Cardiac fibroblast (primary cell): ENCODE measurements at regions not wholly inside any gene's neighbourhood (a gene's known extent, or its start where the extent isn't known, plus 50 kb on each side); places are given as distances from the start of the nearest gene placed in this dataset.
A peak's percentile ranks its signal among the peaks of the same experiment; 100 is the strongest.

Source experiments
- DNase-seq, 2 donors: peaks; one replicate each; pipeline versions ENCODE4 v3.0.0 to v3.0.0-alpha.2; 2010; ENCODE audit warnings: low read depth in 2 of 2
- H3K4me3 ChIP-seq, 2 donors: replicated peaks in 1 of 2; 1 replicate in 1 of 2; 2 replicates in 1 of 2; pipeline ENCODE4 v1.5.1; 2011; ENCODE audit warnings: low read depth in 2 of 2, low read length in 2 of 2, mild to moderate bottlenecking in 2 of 2, moderate library complexity in 1 of 2
- TF ChIP-seq, protein P1 (sequence below): IDR thresholded peaks from one replicate; pipeline ENCODE4 v1.5.1; 2011; ENCODE audit warnings: low read depth, mild to moderate bottlenecking, low read length, inconsistent platforms

DNA sequence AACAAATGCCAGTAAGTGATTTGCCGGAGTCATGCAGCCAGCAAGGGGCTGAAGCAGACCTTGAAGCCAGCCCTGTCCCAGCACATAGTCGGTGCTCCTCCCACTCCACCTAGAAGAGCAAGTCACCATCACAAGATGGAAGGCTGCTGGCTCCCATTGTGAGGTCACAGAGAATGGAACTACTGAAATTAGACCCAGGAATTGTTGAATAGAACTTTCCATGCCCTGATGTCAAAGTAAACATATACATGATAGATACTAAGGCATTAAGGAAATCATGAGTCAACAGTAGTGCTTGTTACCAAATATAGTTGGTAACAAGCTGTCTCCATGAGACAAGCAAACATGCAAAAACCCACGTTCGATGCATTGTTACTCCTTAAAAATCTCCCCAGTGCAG is 177.1 kb upstream of the MID1 start:
- DNase-seq: peak; percentile 26 to 53
- TF ChIP-seq, protein P1, sequence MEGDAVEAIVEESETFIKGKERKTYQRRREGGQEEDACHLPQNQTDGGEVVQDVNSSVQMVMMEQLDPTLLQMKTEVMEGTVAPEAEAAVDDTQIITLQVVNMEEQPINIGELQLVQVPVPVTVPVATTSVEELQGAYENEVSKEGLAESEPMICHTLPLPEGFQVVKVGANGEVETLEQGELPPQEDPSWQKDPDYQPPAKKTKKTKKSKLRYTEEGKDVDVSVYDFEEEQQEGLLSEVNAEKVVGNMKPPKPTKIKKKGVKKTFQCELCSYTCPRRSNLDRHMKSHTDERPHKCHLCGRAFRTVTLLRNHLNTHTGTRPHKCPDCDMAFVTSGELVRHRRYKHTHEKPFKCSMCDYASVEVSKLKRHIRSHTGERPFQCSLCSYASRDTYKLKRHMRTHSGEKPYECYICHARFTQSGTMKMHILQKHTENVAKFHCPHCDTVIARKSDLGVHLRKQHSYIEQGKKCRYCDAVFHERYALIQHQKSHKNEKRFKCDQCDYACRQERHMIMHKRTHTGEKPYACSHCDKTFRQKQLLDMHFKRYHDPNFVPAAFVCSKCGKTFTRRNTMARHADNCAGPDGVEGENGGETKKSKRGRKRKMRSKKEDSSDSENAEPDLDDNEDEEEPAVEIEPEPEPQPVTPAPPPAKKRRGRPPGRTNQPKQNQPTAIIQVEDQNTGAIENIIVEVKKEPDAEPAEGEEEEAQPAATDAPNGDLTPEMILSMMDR: no peak
- no peak overlapping the region for H3K4me3 ChIP-seq

DNA sequence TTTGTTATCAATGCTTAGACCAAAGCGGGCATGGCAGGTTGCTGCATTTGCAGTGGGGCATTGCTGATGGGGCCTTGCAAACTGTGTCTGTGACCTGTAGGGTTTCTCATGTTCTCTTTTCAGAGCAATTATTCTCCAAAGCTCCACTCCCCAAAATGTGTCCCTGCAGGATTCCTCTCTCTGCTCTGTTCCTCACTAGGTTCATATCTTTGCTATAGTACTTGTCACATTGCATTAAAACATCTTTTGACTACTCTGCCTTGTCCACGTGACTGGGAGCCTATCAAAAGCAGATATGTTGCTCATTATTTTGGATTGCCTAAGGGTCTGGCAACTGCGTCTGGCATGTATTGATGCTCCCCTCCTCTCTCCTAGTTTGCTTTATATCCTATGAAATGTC is 177.7 kb upstream of the MID1 start:
- DNase-seq: no peak
- H3K4me3 ChIP-seq: no peak overlapping the region
- TF ChIP-seq, protein P1: no peak

DNA sequence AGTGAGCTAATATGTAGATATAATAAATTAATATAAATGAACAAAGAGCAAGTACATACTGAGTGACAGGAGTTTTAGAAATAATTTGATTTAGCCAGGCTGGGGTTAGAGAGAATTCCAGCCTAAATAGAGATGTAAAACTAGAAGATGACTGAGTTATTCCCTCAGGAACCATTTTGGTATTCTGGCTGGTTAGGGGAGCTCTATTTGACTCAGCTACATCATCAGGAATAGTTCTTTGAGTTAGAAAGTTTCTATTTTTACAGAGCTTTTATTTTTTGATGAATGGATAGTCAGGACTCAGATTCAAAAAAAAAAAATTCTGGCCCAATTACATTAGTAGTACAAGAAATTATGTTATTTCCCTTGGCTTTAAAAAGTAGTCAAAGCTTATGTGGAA is 180.4 kb upstream of the MID1 start:
- no peak overlapping the region for H3K4me3 ChIP-seq
- no peak for DNase-seq
- TF ChIP-seq, protein P1: no peak

DNA sequence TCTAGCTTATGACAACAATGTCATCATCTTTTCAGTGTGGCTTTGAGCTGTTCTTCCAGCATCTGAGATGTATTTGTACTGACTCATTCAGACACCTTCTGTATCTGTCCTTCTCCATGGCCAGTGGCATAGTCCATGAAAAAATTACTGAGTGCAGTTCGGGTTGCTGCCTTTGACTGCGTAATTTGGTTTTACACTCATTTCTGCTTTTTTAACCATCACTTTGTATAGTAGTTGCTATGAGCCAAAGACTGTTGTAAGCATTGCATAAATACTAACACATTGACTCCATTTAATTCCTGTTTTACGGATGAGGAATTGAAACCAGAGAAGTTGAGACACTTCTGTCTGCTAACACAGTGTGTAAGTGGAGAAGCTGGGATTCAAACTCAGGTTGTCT is 190.7 kb upstream of the MID1 start:
- DNase-seq: peak in 1 of 2 donors; percentile 1
- H3K4me3 ChIP-seq: no peak overlapping the region
- TF ChIP-seq, protein P1: no peak

DNA sequence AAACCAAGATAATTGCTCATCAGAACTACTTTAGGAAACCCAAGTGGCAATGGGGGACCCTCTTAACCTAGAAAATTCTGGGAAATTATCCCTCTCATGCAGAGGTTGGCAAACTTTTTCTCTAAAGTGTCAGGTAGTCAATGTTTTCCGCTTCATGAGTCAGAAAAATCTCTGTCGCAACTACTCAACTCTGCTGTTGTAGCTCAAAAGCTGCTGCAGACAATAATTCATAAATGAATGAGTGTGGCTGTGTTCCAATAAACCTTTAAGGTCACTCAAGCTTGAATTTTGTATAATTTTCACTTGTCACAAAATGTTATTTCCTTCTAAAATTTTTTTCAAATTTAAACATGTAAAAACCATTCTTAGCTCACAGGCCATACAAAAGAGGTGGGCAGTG is 193.4 kb upstream of the MID1 start:
- no peak overlapping the region for H3K4me3 ChIP-seq
- DNase-seq: no peak
- TF ChIP-seq, protein P1: no peak

DNA sequence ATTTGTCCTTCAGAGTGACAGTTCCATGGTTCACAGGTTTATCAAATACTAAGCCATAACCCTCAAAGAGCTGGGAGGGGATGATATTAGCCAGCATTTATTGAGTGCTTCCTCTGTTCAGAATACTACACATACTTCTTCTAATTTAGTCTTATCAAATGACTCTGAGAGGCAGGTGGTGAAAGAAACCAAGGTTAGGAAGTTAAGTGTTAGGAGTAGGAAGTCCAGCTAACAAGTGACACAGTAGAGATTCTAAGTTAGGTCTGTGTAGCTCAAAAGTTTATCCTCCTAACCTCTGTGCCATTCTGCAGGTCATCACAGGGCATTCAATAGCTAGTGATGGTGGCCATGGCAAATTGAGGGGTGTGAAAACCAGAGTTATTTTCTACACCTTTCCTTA is 198.3 kb upstream of the MID1 start:
- no peak overlapping the region for H3K4me3 ChIP-seq
- TF ChIP-seq, protein P1: no peak
- DNase-seq: no peak

DNA sequence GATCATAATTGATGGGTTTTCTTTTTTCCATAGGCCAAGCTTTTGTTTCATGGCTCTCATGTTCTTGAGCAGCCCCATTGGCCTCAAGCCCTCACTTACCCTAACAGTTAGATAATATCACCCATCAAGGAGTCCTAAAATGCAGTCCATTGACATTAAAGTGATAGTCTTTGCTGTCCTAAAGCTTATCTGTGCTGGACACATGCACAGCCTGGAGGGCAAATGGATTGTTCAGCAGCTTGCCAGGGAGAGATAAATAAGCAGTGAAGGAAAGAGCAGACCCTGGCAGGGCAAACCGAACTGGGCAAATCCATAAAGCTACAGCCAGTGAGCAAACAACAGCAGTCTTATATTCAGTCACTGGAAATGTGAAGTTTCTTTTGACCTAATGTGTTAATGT is 199.6 kb upstream of the MID1 start:
- DNase-seq: no peak
- TF ChIP-seq, protein P1: no peak
- H3K4me3 ChIP-seq: no peak overlapping the region
